HG03103 (cell line): ENCODE measurements at regions not wholly inside any gene's neighbourhood (a gene's known extent, or its start where the extent isn't known, plus 50 kb on each side); places are given as distances from the start of the nearest gene placed in this dataset.

Experiments used
- ATAC-seq: cut with Tn5 transposase; IDR thresholded peaks from one replicate; pipeline ENCODE4 v1.9.1; 2021; ENCODE audit warnings: low read depth; ENCODE audit not compliant: unreplicated experiment

DNA sequence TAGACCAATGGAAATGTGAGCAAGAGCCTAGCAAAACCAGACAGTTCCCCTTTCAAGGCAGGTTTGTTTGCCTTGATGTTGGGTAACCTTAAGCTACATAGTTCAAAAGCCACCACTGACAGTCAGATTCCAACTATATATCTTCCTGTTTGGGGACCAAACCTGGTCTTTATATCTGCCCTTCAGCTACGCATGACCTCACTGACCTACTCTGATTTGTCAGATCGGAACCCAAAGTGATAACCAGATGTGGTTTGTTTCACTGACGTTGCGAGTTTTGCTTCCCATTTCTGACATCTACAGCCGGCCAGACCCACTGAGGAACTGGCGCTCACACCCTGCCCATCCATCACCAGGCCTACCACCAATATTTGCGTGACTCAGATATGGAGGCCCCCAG, 361.1 kb upstream of the CHRM3 start:
- peak; percentile 63 for ATAC-seq

DNA sequence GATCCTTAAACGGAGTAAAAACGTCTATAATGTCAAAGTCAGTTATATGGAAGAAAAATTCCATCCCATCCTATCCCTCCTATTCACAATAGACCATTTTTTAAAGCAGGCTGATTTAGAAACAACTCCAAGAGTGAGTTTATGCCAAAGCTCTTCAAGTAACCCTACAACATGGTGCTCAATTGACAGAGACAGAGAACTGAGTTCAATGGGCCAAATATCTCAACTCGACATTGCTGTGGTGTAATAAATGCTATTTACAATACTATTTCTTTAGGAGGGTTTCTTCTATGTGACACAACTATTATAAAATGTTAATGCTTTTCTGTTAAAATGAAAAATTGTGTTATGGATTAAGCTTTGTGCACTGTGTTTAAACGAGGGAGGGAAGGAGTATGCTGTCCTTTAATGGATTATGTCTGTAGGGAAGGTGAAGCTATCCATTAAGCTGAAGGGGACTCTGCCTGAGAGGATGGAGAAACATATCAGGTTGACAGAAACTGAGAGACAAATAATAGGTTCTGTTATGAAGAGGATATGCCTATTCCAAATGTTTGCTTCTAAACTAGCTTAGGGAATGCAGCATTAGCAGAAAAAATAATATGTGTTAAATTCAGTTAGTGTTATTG, 362.5 kb upstream of the CHRM3 start:
- ATAC-seq = no peak

DNA sequence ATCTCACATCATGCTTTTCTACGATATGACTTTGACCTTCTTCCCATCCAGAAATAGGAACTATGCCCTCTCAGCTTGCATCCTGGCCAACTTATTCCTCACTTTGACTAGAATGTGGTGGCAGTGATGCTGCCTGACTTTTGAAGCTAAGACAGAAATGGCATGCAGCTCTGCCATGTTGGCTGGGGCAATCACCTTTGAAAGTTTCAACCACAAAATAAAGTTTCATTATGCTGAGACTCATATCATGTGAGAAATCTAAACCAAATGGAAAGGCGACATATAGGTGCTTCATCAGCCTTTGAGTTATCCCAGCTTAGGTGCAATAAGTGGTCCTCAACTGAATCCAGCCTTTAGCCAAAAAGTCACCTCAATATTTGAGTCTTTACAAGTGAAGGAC, 370.0 kb upstream of the CHRM3 start:
- no peak for ATAC-seq

DNA sequence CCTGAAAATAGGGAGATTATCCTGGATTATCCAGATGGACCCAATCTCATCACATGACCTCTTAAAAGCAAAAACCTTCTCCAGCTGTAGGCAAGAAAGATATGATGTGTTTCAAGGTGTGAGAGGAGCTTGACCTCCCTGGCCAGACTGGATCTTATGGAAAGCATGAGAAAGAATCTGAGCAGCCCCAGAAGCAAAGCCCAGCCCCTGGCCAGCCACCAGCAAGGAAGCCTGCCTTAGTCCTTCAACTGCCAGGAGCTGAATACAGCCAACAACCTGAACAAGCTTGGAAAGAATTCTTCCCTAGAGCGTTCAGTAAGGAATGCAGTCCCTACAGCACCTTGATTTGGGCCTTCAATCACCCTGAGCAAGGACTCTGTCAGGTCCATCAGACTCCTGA, 375.0 kb upstream of the CHRM3 start:
- ATAC-seq = no peak

- ATAC-seq = no peak
Observed at GRCh38 chr1:239008568-239008967, 377.8 kb upstream of the CHRM3 start.

- ATAC-seq = no peak
Observed at GRCh38 chr1:239006276-239006675, 380.1 kb upstream of the CHRM3 start.

DNA sequence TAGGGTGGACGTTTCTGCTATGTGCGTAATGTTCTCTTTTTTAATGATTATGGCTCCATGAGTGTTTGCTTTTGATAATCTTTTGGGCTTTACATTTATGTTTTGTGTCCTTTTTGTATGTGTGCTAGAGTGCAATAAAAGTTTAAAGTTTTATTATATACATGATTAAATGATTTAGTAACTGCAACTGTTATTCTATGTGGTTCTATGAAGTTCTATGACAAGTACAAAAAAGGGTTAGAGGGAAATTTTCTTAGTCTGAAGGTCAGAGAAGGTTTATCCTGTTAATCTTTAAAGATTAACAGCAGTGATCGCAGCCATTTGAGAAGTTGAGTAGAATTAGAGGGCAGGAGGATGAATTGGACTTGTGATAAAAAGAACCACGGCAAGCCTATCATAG, 386.4 kb upstream of the CHRM3 start:
- ATAC-seq = no peak

GRCh38 chr1:238998577-238998976, 387.8 kb upstream of the CHRM3 start:
- ATAC-seq = no peak

GRCh38 chr1:238991765-238992495, 394.4 kb upstream of the CHRM3 start:
- ATAC-seq = no peak

DNA sequence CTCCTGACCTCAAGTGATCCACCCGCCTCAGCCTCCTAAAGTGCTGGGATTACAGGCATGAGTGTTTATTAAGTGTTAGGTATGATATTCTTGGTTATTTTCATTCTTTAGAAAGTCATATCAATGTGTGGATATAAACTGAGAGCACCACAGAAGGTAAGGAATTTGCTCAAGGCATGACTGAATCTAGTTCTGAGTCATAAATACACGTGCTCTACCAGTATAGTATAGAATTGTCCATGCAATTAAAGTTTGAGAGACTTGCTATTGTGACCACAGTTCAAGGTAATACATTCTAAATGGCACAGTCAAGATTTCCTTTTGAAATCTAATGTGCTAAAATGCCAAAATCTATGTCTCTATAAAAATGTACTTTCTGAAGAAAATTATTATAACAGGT, 401.1 kb upstream of the CHRM3 start:
- no peak for ATAC-seq

GRCh38 chr1:238982736-238983135, 403.6 kb upstream of the CHRM3 start:
- no peak for ATAC-seq

DNA sequence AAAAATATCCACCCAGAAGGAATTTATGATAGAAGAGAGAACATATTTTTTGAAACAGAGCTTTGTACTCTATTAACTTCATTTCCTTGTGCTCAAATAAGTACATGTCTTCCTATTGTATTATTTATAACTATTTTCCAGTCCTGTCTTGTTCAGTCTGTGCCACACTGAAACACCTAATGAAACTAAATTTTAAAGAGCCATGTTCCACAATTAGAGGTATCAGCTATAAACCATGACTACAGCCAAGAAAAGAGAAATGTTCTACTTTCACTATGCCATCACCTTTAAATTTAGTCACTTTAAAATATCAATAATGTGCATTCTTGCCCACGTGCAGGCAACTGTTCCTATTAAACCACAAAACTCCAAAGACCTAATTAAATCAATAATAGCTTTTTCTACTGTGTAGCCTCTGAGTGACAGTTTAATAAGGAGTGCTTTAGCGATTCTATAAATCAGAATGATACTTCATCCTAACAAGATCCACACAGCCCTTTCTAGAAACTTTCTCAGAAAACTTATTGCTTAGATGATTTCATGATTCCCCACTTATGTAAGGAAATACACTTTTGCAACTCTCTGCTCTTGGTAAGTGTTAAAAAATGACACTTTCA, 404.9 kb upstream of the CHRM3 start:
- no peak for ATAC-seq

DNA sequence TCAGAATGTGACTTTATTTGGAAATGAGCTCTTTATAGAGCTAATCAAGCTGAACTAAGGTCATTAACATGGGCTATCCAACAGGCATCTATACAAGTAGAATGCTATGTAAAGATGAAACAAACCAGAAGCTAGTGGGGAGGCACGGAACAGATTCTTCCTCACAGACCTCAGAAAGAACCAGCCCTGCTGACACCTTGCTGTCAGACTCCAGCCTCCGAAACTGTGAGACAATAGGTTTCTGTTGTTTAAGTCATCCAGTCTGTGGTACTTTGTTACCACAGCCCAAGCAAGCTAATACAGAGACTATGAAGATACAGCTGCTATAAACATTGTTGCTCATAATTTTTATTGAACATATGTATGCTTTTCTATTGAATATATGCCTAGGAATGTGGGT, 406.3 kb upstream of the CHRM3 start:
- ATAC-seq = no peak

- no peak for ATAC-seq
Observed at GRCh38 chr1:238964631-238965030, 421.7 kb upstream of the CHRM3 start.

DNA sequence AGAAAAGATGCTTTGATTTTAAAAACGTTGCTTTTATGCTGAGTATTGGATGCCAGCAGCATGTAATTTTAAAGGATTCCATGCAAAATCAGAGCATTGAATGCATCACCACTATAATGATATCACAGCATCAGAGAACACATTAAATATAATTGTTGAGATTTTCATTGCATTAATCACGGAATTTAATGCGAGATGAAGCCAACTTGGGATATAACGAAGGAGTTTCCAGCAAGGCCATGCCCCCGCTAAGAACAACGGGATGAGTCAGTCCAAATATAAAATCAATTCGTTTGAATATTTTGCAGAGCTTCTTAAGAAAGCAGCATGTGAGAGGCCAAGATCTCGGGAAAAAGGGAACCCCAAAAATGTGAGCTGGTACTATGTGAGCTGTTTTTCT, 423.4 kb upstream of the CHRM3 start:
- no peak for ATAC-seq

DNA sequence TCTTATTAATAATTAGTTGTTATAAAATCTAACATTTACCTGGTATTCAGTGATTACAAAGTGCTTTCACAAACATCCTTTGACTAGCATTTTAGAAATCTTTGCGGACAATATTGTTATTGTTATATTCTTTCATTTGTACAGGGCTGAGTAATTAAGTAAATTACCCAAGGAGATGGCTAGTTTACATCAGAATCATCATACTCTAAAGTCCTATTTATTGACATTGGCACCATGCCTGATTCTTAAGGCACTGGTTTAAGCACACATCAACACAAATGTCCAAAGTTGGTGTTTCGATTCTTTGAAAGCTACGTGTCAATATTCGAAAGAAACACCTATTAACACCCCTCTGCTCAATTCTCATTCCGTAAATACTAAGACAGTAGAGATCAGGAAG, 424.6 kb upstream of the CHRM3 start:
- no peak for ATAC-seq

DNA sequence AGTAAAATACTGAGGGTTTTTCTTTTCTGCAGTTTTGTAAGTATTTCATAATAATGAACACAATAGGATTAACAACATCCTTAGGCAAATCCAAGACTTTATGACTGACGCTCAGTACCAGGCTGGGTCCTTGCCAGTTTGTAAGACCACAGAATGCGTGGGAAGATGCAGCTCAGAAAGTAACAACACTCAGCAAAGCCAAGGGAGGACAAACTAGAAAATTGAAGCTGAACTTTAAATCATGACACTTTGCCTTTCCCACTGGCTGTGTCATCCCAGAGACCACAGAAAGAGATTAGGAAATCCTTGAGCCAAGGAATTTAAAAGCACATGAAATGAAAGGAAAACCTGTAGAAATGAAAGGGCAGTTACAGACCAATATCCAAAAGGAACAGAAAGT, 426.3 kb upstream of the CHRM3 start:
- no peak for ATAC-seq

- no peak for ATAC-seq
Observed at GRCh38 chr1:238955934-238956333, 430.4 kb upstream of the CHRM3 start.

DNA sequence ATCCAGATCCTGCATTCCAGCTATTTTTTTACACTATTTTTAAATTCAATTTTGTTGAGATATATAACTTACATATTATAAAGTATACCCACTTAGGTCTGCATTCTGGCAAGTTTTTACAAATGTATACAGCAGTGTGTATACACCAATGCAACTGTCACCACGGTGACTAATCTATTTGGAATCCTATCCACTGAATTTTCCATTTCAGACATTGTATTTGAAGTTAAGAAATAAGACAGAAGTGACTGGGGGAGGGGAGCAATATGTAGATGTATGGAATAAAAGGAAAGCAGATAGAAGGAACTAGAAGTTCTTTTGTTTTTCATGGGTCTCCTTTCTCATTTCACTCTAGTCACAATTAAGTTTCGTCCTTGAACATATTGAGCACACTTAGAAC, 431.5 kb upstream of the CHRM3 start:
- ATAC-seq = no peak

- no peak for ATAC-seq
Observed at GRCh38 chr1:238953448-238954010, 432.8 kb upstream of the CHRM3 start.

- no peak for ATAC-seq
Observed at GRCh38 chr1:238951809-238952208, 434.6 kb upstream of the CHRM3 start.

DNA sequence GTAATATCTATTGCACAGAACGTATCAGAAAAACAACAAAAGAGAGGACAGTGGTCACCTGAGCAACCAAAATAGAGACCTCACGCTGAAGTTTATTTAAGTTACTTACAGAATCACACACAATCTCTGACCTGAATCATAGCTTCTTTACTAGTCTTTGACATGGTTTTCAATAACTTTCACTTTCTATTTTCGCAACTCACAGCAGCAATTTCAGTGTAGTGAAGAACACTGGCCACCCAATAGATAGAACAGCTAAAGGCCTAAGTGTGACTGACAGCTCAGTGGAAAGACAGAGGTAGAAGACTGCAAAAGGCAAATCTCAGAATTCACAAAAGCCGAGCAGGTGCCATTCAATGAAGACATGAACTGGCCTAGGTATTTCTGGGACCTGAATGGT, 435.6 kb upstream of the CHRM3 start:
- ATAC-seq = no peak
